Panc1 (cell line): ENCODE measurements at regions not wholly inside any gene's neighbourhood (a gene's known extent, or its start where the extent isn't known, plus 50 kb on each side); places are given as distances from the start of the nearest gene placed in this dataset.

Experiments
- POLR2AphosphoS5 ChIP-seq: IDR thresholded peaks from 2 replicates; pipeline ENCODE4 v1.6.1; 2012; ENCODE audit warnings: mild to moderate bottlenecking, low read depth, low read length, moderate library complexity
- SIN3A ChIP-seq: IDR thresholded peaks from 2 replicates; pipeline ENCODE4 v1.6.1; 2012; ENCODE audit warnings: low read depth, mild to moderate bottlenecking, low read length, moderate library complexity, borderline replicate concordance; ENCODE audit not compliant: insufficient read depth
- TCF7L2 ChIP-seq: IDR thresholded peaks from 2 replicates; pipeline ENCODE4 v1.6.1; 2011; ENCODE audit warnings: mild to moderate bottlenecking, low read depth, low read length, inconsistent platforms
- TF ChIP-seq, protein P1 (sequence below): fragments of 450-650 bp; IDR thresholded peaks from 2 replicates; pipeline ENCODE4 v1.5.1; 2017; ENCODE audit warnings: mild to moderate bottlenecking
- TF ChIP-seq, protein P2 (sequence below), 2 experiments: IDR thresholded peaks; 2 replicates each; pipeline ENCODE4 v1.6.1; 2011 to 2012; ENCODE audit warnings: low read depth in 2 of 2, control low read depth in 1 of 2, low read length in 1 of 2, mild to moderate bottlenecking in 1 of 2, moderate library complexity in 1 of 2; ENCODE audit not compliant: insufficient read depth in 1 of 2

DNA sequence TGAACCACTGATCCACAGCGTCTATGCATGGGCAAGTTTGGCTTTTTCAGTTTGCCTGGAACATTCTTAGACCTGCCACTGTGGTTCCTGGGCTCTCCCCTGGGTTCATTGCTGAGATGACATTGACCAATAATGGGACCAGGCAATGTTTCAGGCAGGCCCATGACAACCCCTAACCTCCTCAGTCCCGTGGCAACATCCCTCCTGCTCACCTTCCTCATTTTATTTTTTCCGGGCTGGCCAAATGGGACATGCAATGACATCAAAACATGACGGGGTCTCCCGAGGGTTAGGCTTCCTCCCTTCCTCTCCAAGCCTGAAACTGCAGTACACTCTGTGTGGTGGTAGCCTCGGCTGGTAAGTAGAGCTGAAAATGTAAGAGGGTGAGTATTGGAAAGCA lies 234.0 kb upstream of the RREB1 start:
- TF ChIP-seq, protein P1, sequence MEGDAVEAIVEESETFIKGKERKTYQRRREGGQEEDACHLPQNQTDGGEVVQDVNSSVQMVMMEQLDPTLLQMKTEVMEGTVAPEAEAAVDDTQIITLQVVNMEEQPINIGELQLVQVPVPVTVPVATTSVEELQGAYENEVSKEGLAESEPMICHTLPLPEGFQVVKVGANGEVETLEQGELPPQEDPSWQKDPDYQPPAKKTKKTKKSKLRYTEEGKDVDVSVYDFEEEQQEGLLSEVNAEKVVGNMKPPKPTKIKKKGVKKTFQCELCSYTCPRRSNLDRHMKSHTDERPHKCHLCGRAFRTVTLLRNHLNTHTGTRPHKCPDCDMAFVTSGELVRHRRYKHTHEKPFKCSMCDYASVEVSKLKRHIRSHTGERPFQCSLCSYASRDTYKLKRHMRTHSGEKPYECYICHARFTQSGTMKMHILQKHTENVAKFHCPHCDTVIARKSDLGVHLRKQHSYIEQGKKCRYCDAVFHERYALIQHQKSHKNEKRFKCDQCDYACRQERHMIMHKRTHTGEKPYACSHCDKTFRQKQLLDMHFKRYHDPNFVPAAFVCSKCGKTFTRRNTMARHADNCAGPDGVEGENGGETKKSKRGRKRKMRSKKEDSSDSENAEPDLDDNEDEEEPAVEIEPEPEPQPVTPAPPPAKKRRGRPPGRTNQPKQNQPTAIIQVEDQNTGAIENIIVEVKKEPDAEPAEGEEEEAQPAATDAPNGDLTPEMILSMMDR, result no peak
- TF ChIP-seq POLR2AphosphoS5 (no peak), TCF7L2 (no peak), SIN3A (no peak)
- TF ChIP-seq, protein P2, sequence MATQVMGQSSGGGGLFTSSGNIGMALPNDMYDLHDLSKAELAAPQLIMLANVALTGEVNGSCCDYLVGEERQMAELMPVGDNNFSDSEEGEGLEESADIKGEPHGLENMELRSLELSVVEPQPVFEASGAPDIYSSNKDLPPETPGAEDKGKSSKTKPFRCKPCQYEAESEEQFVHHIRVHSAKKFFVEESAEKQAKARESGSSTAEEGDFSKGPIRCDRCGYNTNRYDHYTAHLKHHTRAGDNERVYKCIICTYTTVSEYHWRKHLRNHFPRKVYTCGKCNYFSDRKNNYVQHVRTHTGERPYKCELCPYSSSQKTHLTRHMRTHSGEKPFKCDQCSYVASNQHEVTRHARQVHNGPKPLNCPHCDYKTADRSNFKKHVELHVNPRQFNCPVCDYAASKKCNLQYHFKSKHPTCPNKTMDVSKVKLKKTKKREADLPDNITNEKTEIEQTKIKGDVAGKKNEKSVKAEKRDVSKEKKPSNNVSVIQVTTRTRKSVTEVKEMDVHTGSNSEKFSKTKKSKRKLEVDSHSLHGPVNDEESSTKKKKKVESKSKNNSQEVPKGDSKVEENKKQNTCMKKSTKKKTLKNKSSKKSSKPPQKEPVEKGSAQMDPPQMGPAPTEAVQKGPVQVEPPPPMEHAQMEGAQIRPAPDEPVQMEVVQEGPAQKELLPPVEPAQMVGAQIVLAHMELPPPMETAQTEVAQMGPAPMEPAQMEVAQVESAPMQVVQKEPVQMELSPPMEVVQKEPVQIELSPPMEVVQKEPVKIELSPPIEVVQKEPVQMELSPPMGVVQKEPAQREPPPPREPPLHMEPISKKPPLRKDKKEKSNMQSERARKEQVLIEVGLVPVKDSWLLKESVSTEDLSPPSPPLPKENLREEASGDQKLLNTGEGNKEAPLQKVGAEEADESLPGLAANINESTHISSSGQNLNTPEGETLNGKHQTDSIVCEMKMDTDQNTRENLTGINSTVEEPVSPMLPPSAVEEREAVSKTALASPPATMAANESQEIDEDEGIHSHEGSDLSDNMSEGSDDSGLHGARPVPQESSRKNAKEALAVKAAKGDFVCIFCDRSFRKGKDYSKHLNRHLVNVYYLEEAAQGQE (IDR thresholded peaks at IDR 0.05; ENCODE audit: insufficient read depth in 1 of 2, low read depth in 2 of 2, low read length in 1 of 2), result no peak
